C1 segment of cervical spinal cord (tissue), 14 donors: ENCODE measurements at regions not wholly inside any gene's neighbourhood (a gene's known extent, or its start where the extent isn't known, plus 50 kb on each side); places are given as distances from the start of the nearest gene placed in this dataset.
"Not testable (repeated sequence)": the region's sequence is repeated elsewhere in the genome, so short reads cannot be mapped to it uniquely, and the experiment has no call there.

Source experiments
- DNase-seq, 14 donors: peaks; one replicate each; lab custom pipeline; 2025; lab: John Stamatoyannopoulos, UW

GRCh38 chr1:157226739-157227138, 88.5 kb upstream of the ETV3 start:
- no peak for DNase-seq

- DNase-seq, result no peak
Observed at GRCh38 chr1:157219600-157219999, 81.4 kb upstream of the ETV3 start.

DNA sequence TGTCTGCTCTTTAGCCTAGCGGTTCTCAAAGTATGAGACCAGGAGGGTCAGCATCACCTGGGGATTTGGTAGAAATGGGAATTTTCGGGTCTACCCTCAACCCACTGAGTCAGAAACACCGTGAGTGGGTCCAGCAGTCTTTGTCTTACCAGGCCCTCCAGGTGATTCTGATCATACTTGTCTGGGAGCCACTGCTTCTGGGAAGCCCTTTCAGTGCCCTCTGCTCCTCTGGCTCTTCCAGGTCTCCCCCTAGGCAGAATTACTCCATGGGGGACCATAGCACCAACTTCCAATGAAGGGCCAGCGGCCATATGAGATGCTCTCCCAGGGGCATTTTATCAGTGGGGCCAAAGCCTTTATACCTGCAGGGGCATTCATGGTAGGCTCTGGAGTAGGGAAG, 81.0 kb upstream of the ETV3 start:
- no peak for DNase-seq

DNA sequence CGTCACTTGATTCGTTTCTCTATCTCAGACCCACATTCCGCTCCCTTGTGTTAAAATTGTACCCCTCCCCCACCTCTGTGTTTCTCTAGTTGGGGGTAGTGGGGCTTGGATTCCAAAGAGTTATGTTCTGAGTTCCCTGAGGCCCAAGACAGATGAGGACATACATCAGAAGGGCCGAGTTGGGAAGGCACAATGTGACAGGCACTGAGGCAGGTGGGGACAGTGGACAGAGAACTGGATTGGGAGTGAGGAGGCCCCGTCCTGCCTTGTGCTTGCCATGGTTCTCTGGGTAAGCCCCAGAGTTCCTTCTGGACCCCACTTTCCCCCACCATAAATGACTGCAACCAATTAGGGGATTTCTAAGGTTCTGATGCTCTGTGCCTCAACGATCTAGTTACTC, 80.5 kb upstream of the ETV3 start:
- no peak for DNase-seq

GRCh38 chr1:157217486-157217885, 79.3 kb upstream of the ETV3 start:
- DNase-seq, result no peak

DNA sequence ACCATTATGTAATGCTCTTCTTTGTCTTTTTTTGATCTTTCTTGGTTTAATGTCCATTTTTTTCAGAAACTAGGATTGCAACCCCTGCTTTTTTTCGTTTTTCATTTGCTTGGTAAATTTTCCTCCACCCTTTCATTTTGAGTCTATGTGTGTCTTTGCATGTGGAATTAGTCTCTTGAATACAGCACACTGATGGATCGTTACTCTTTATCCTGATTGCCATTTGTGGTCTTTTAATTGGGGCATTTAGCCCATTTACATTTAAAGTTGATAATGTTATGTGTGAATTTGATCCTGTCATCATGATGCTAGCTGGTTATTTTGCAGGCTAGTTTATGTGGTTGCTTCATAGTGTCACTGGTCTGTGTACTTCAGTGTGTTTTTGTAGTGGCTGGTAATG, 75.6 kb upstream of the ETV3 start:
- no peak for DNase-seq

DNA sequence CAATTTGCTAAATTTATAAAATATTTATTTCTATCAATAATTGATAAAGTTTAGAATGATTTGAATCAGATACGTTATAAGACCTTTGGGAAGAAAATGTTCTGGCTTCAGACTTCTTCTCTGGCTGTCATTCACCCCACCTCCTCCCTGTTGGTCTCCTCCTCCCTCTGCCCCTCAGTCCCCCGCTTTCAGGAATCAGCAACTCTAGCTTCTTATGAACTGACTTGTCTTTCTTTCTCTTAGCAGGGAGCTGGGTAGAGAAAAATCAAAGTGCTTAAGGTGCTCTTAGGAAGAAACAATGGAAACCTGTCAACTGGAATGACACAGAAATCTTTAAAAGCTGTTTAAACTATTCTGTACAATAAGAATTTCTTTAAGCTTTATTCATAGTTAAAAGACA, 71.3 kb upstream of the ETV3 start:
- DNase-seq, result no peak

DNA sequence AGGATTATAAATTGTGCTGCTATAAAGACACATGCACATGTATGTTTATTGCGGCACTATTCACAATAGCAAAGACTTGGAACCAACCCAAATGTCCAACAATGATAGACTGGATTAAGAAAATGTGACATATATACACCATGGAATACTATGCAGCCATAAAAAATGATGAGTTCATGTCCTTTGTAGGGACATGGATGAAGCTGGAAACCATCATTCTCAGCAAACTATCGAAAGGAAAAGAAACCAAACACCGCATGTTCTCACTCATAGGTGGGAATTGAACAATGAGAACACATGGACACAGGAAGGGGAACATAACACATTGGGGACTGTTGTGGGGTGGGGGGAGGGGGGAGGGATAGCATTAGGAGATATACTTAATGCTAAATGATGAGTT, 67.8 kb upstream of the ETV3 start:
- not testable (repeated sequence) for DNase-seq

- DNase-seq, result no peak
Observed at GRCh38 chr1:157203166-157203565, 65.0 kb upstream of the ETV3 start.

DNA sequence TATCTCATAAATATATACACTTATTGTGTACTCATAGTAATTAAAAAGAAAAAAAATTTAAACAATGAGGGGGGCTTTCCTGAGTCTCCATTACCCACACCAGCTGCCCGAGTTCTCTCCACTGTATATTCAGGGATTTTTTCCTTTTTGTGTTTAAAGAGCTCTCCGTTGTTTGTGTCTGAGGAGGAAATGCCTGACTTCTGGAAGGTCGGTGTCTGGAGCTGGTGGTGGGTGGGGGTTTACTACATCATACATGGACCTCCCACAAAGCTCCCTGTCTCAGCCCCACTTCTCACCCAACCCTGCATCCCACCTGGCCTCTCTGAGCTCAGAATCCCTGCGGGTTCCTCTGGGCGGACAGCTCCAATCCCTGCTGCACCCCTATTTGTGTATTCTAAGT, 64.1 kb upstream of the ETV3 start:
- DNase-seq, result no peak

GRCh38 chr1:157201767-157202166, 63.6 kb upstream of the ETV3 start:
- no peak for DNase-seq

DNA sequence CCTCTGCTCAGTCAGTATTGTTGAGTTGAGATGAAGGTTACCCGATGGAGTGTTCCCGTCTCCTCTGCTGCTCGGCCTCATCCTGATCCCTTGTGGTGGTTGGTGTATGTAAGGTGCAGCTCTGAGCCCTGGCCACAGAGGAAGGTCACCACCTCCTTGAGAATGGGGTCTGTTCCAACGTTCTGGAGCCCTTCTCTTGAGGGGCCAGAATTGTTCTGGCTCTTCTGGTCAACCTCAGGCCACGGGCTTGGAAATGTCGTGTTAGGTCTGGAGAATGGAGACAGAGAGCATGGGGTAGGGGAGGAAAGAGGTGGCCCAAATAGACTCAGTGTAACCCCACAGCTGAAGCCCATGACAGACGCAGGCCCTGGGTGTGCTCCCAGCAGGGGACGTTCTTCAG, 62.3 kb upstream of the ETV3 start:
- DNase-seq, result no peak

GRCh38 chr1:157199421-157199755, 61.2 kb upstream of the ETV3 start:
- DNase-seq, result no peak

GRCh38 chr1:157198619-157199420, 60.6 kb upstream of the ETV3 start:
- no peak for DNase-seq

DNA sequence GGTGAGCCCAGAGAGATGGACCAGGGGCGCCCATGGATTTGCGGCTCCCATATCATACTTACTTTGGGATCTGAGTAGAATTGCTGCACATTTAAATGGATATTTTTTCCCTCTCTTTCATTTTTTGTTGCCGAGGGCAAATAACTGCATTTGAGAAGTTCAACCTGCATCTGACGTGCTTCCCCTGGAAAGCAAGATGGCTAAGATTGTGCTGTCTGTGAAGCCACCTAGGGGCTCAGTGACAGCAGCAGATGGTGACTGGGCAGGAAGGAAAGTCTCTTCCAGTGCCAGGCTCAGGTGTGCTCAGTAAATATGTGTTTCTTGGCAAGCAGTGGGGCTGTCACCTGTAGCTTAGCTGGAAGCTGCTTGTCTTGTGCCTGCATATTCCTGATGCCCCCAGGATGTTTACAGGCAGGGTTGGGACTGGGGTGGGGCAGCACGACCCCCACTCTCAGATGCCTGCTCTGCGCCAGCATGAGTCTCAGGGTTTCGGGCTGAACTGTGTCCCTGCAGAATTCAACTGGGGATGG, 59.8 kb upstream of the ETV3 start:
- DNase-seq, result no peak

DNA sequence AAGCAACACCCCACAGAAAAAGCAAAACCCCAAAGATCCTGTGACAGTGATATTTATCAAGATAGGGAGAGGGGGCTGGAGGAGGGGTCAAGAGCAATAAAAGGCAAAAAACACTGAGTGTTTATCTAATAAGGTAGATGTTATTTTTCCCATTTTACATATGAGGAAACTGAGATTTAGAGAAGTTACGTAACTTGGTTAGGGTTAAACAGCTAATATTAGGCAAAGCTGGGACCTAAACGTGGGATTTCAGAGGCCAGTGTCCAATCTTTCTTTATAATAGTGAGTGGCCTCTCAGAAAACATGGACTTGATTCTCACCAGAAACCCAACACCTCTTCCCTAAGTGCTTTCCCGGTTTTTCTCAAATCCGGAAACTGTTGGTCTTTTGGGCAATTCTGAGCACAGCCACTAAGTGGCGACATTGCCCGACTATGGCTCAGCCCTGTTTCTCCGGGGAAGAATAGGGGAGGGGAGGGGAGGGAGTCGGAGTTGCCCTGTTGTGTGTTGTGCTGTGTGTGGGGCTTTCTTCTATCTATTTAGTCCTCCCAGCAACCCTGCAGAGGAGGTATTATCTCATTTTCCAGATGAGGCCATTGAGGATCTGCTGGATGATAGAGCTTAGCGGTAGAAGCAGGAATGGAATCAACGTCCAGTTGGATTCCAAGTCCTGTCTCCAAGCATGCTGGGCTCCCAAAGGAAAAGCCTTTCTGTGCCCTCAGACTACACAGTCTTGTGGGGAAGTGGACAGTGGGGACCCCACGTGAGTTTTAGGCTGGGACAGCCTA, 58.7 kb upstream of the ETV3 start:
- DNase-seq, result not testable (repeated sequence)

DNA sequence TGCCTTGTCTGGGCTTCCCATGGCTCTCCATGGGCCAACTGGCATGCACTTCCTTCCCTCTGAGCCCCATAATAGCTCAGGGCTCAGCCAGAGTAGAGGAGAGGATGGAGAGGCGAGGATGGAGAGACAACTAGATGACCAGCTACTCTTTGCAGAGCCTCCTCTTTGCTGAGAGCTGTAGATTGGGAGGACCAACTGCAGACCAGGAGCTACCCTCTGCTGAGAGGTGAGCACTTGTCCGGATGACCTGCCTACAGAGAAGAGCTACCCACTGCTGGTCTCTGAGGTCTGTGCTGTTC, 58.0 kb upstream of the ETV3 start:
- DNase-seq, result no peak

- DNase-seq, result no peak
Observed at GRCh38 chr1:157195521-157196244, 57.5 kb upstream of the ETV3 start.

DNA sequence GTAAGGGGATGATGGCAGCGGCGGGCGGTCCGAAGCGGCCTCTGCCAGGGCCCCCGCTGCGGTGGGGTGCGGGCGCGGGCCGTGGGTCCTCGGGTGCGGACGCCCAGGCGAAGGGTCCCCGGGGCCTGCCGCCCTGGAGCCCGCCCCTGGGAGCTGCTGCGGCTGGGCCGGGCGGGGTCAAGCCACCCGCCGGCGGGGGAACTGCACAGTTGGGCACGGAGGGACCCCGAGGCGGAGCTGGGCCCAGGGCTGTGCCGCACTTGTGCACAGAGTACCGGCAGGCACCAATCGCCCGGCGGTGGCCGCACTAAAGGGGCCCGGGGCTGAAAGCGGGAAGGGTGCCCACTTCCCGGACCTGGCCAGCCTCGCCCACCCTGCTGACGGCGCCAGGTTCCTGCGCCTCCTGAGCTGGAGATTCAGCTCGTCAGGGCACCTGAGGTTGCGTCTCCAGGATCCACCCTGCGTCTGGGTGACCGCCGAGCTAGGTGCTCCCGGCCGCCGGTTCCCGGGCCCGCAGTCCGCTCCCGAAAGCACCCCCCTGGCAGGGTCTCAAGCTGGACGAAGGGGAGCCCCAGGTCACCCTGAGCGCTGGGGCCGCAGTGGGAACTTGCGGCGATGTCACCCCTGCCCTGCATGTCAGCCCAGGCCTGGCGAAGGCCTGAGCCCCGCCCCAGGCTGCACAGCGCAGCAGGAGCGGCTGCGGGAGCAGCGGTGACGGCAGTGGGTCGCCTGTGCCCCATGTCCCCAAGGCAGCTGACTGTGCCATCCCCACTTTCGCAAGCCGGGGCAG, 56.7 kb upstream of the ETV3 start:
- DNase-seq, result no peak

DNA sequence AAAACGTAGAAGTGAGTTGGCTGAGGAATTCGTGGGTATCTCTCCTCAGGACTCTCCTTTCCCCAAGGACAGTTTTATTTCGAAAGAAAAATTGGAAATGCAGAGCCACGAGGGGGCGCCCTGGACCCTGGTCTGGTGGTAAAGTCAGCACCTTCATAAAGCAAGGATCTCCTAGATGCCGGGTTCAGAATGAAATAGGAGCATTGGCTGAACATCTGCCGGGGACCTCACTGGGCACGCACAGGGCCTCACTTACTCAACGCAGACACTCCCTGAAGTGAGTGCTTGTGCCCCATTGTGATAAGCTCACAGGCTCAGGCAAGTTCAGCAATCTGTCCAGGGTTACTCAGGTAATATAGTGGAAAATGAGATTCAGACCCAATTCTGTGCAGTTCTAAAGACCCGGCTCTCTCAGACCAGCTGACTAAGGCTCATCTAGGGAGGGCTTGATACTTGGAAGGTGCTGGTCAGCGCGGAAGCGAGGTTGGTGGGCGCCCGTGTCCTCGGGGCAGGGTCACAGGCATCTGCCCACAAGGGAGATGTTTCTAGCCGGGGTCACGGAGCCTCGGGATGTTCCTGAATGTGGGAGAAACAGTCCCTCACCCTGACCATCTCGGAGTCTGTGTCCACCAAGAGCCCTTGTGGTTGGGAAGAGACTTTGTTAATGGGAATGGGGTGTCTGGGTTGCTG, 55.7 kb upstream of the ETV3 start:
- DNase-seq, result peak in 5 of 14 donors; percentile 1 to 24 (median 10)

GRCh38 chr1:157193219-157193618, 55.0 kb upstream of the ETV3 start:
- DNase-seq, result no peak
